ENCODE measurements at regions not wholly inside any gene's neighbourhood (a gene's known extent, or its start where the extent isn't known, plus 50 kb on each side); places are given as distances from the start of the nearest gene placed in this dataset.

GRCh38 chr4:53693408-53693807 lies 102.1 kb upstream of the LNX1 start:
- TF ChIP-seq EZH2 (IDR thresholded peaks at IDR 0.05; ENCODE audit: borderline replicate concordance, low read length) (no peak), CTCF (conservative IDR thresholded peaks at IDR 0.05 in 1 of 2, IDR thresholded peaks at IDR 0.05 in 1 of 2; ENCODE audit: extremely low read depth in 1 of 2, insufficient read depth in 1 of 2, low read depth in 1 of 2, low read length in 2 of 2) (no peak)

All from mammary epithelial cell (primary cell).